Neural cell (in vitro differentiated cells): ENCODE measurements at regions not wholly inside any gene's neighbourhood (a gene's known extent, or its start where the extent isn't known, plus 50 kb on each side); places are given as distances from the start of the nearest gene placed in this dataset.

Experiments
- H2AFZ ChIP-seq: fragments of 200-600, 300-800 bp; sonication (generic), shearing (Covaris generic); 2 replicates; pipeline ENCODE4 v1.6.0; 2014; ENCODE audit warnings: low read depth, mild to moderate bottlenecking, antibody characterized with exemption, low read length, moderate library complexity
- H3F3A ChIP-seq: fragments of 200-600 bp; shearing (Covaris generic); 2 replicates; pipeline ENCODE4 v1.6.1; 2016; ENCODE audit warnings: mild to moderate bottlenecking, moderate library complexity, mixed read lengths, antibody characterized with exemption, low read length; ENCODE audit not compliant: insufficient read depth, poor library complexity, severe bottlenecking
- H3K27ac ChIP-seq: fragments of 200-600, 300-800 bp; sonication (generic), shearing (Covaris generic); 2 replicates; pipeline ENCODE4 v1.5.1; 2014; ENCODE audit warnings: mild to moderate bottlenecking, low read length, moderate library complexity
- H3K27me3 ChIP-seq: fragments of 300-800, 200-600 bp; sonication (generic), shearing (Covaris generic); 2 replicates; pipeline ENCODE4 v1.6.0; 2014; ENCODE audit warnings: mild to moderate bottlenecking, low read depth, low read length, moderate library complexity; ENCODE audit not compliant: insufficient read depth
- H3K36me3 ChIP-seq: fragments of 300-800, 200-600 bp; sonication (generic), shearing (Covaris generic); 2 replicates; pipeline ENCODE4 v1.5.1; 2014; ENCODE audit warnings: mild to moderate bottlenecking, antibody characterized with exemption, low read length, moderate library complexity; ENCODE audit not compliant: insufficient read depth
- H3K4me2 ChIP-seq: fragments of 300-800, 200-600 bp; sonication (generic), shearing (Covaris generic); 2 replicates; pipeline ENCODE4 v1.6.0; 2014; ENCODE audit warnings: mild to moderate bottlenecking, low read length
- H3K4me3 ChIP-seq: fragments of 300-800, 200-600 bp; sonication (generic), shearing (Covaris generic); 2 replicates; pipeline ENCODE4 v1.5.1; 2014; ENCODE audit warnings: mild to moderate bottlenecking, low read length, moderate library complexity
- H3K79me2 ChIP-seq: fragments of 200-600 bp; shearing (Covaris generic); replicated peaks from 2 replicates; pipeline ENCODE4 v1.6.0; 2014; ENCODE audit warnings: mild to moderate bottlenecking, low read length, moderate library complexity; ENCODE audit not compliant: insufficient read depth
- H3K9ac ChIP-seq: fragments of 300-800, 200-600 bp; sonication (generic), shearing (Covaris generic); 2 replicates; pipeline ENCODE4 v1.6.1; 2016; ENCODE audit warnings: mild to moderate bottlenecking, low read length, mixed read lengths
- H3K9me2 ChIP-seq: fragments of 200-600 bp; shearing (Covaris generic); 2 replicates; pipeline ENCODE4 v1.6.1; 2016; ENCODE audit warnings: mild to moderate bottlenecking, low read length, mixed read lengths; ENCODE audit not compliant: insufficient read depth
- H3K9me3 ChIP-seq: fragments of 200-600, 300-800 bp; sonication (generic), shearing (Covaris generic); 2 replicates; pipeline ENCODE4 v1.6.1; 2016; ENCODE audit warnings: mild to moderate bottlenecking, mixed run types, low read length, moderate library complexity, mixed read lengths
- H4K20me1 ChIP-seq: fragments of 200-600 bp; shearing (Covaris generic); 2 replicates; pipeline ENCODE4 v1.6.1; 2016; ENCODE audit warnings: mild to moderate bottlenecking, mixed run types; ENCODE audit not compliant: insufficient read depth
- EP300 ChIP-seq: fragments of 450-650 bp; conservative IDR thresholded peaks from 2 replicates; pipeline ENCODE4 v1.6.1; 2014; ENCODE audit warnings: antibody characterized with exemption, mild to moderate bottlenecking, moderate library complexity; ENCODE audit not compliant: poor library complexity, severe bottlenecking
- EZH2 ChIP-seq: fragments of 200-600, 300-800 bp; shearing (Covaris generic), sonication (generic); IDR thresholded peaks from 2 replicates; pipeline ENCODE4 v1.6.1; 2014; ENCODE audit warnings: antibody characterized with exemption, low read length, borderline replicate concordance, mild to moderate bottlenecking; ENCODE audit not compliant: insufficient read depth, poor library complexity, severe bottlenecking
- MXI1 ChIP-seq: fragments of 450-650 bp; conservative IDR thresholded peaks from 2 replicates; pipeline ENCODE4 v1.6.1; 2014; ENCODE audit warnings: antibody characterized with exemption, mild to moderate bottlenecking; ENCODE audit not compliant: poor library complexity, severe bottlenecking
- POLR2AphosphoS5 ChIP-seq: IDR thresholded peaks from 2 replicates; pipeline ENCODE4 v1.6.1; 2012
- RAD21 ChIP-seq: fragments of 450-650 bp; conservative IDR thresholded peaks from 2 replicates; pipeline ENCODE4 v1.6.1; 2014; ENCODE audit warnings: antibody characterized with exemption, mild to moderate bottlenecking, moderate library complexity
- SMC3 ChIP-seq: fragments of 450-650 bp; conservative IDR thresholded peaks from 2 replicates; pipeline ENCODE4 v1.6.1; 2014; ENCODE audit warnings: antibody characterized with exemption, mild to moderate bottlenecking, moderate library complexity; ENCODE audit not compliant: poor library complexity
- TAF1 ChIP-seq: IDR thresholded peaks from 2 replicates; pipeline ENCODE4 v1.6.1; 2012; ENCODE audit warnings: low read depth
- TF ChIP-seq, protein P1 (sequence below): fragments of 450-650 bp; IDR thresholded peaks from 2 replicates; pipeline ENCODE4 v1.5.1; 2014; ENCODE audit warnings: antibody characterized with exemption, mild to moderate bottlenecking, moderate library complexity; ENCODE audit not compliant: poor library complexity, severe bottlenecking
- TF ChIP-seq, protein P2 (sequence below): IDR thresholded peaks from 2 replicates; pipeline ENCODE4 v1.6.1; 2012; ENCODE audit warnings: borderline replicate concordance

DNA sequence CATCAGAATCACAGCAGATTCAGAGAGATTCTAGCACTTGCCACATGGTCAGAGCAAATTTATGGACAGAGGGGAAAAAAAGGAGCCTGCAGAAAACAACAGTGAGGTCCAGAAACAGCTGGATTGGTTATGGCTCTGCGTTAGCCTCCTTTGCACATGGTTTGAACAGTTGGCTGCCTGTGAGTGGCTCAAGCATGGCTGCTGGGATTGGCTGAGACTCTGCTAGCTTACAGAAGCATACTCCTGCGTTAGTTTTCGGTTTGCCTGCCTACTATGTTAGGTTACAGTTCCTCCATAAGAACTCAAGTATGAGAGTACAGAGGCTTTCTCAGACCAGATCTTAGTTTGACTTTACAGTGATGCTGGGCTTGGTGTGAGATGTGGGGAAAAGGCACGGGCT, 80.7 kb upstream of the WDR11 start:
- no peak overlapping the region for H3K9ac ChIP-seq
- H3K9me2 ChIP-seq = no peaks in the 10 kb centered on the region
- no peaks in the 10 kb centered on the region for H3F3A ChIP-seq
- no peak overlapping the region for H3K4me2 ChIP-seq
- H3K36me3 ChIP-seq = no peaks in the 10 kb centered on the region
- no peak overlapping the region for H2AFZ ChIP-seq
- TF ChIP-seq, protein P1, sequence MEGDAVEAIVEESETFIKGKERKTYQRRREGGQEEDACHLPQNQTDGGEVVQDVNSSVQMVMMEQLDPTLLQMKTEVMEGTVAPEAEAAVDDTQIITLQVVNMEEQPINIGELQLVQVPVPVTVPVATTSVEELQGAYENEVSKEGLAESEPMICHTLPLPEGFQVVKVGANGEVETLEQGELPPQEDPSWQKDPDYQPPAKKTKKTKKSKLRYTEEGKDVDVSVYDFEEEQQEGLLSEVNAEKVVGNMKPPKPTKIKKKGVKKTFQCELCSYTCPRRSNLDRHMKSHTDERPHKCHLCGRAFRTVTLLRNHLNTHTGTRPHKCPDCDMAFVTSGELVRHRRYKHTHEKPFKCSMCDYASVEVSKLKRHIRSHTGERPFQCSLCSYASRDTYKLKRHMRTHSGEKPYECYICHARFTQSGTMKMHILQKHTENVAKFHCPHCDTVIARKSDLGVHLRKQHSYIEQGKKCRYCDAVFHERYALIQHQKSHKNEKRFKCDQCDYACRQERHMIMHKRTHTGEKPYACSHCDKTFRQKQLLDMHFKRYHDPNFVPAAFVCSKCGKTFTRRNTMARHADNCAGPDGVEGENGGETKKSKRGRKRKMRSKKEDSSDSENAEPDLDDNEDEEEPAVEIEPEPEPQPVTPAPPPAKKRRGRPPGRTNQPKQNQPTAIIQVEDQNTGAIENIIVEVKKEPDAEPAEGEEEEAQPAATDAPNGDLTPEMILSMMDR = no peak
- H3K27ac ChIP-seq = no peak overlapping the region
- no peaks in the 10 kb centered on the region for H4K20me1 ChIP-seq
- H3K79me2 ChIP-seq = no peaks in the 10 kb centered on the region
- H3K27me3 ChIP-seq = no peaks in the 10 kb centered on the region
- no peaks in the 10 kb centered on the region for H3K9me3 ChIP-seq
- H3K4me3 ChIP-seq = no peak overlapping the region

DNA sequence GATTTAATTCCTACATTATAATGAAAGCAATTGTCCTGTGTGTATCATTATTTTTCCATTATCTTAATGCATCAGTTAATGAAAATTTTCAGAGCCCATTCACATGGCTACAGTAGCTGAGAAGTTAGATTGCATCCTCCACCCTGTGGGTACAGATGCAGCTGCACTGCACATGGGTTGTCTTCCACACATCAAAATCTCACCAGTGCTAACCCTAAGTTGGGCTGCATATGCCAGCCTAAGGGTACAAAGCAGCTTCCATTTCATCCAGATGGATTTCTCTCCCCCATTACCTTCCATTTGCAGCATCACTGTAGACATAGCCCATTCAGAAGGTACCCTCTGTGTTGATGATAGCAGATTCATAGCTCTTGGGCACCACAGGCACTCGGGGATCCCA, 74.7 kb upstream of the WDR11 start:
- TF ChIP-seq POLR2AphosphoS5 (no peak), SMC3 (no peak), EZH2 (no peak), TAF1 (no peak)
- TF ChIP-seq, protein P1 = no peak
- H3K27ac ChIP-seq = no peak overlapping the region
- H2AFZ ChIP-seq = no peak overlapping the region
- H3K79me2 ChIP-seq = no peaks in the 10 kb centered on the region
- H3K36me3 ChIP-seq = no peaks in the 10 kb centered on the region
- no peaks in the 10 kb centered on the region for H4K20me1 ChIP-seq
- no peaks in the 10 kb centered on the region for H3K27me3 ChIP-seq
- no peak overlapping the region for H3K4me2 ChIP-seq
- H3K9me2 ChIP-seq = no peaks in the 10 kb centered on the region
- H3K9me3 ChIP-seq = no peaks in the 10 kb centered on the region
- no peak overlapping the region for H3K4me3 ChIP-seq
- H3K9ac ChIP-seq = no peak overlapping the region
- H3F3A ChIP-seq = no peaks in the 10 kb centered on the region

DNA sequence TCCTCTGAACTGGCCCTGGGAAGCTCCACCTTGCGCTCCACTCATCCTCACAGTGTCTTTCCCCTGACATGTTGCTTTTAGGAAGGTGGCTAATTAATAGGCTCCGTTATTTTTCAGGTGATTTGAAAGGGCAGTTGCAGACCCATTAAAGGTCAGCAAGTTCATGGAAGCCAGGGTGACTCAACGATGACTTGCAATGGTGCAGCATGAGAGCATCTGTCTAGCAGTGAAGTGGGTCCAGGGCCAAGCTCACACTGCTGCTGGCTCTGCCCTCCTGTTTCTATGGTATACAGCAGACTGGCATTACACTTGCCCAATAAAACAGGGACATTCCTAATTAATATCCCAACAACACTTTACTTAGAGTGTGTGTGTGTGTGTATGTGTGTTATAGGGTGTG, 68.8 kb upstream of the WDR11 start:
- Histone ChIP-seq H3K27me3 (no peaks in the 10 kb centered on the region), H3K4me3 (no peak overlapping the region), H3K27ac (no peak overlapping the region), H4K20me1 (no peaks in the 10 kb centered on the region), H3K9me3 (no peaks in the 10 kb centered on the region), H3K79me2 (no peaks in the 10 kb centered on the region), H3K9me2 (no peaks in the 10 kb centered on the region), H2AFZ (no peak overlapping the region), H3F3A (no peaks in the 10 kb centered on the region), H3K9ac (no peak overlapping the region), H3K36me3 (no peaks in the 10 kb centered on the region), H3K4me2 (no peak overlapping the region)
- TF ChIP-seq, protein P1 = no peak
- TF ChIP-seq EP300 = no peak
- no peak for TF ChIP-seq EZH2
- TF ChIP-seq MXI1 = no peak
- TF ChIP-seq, protein P2, sequence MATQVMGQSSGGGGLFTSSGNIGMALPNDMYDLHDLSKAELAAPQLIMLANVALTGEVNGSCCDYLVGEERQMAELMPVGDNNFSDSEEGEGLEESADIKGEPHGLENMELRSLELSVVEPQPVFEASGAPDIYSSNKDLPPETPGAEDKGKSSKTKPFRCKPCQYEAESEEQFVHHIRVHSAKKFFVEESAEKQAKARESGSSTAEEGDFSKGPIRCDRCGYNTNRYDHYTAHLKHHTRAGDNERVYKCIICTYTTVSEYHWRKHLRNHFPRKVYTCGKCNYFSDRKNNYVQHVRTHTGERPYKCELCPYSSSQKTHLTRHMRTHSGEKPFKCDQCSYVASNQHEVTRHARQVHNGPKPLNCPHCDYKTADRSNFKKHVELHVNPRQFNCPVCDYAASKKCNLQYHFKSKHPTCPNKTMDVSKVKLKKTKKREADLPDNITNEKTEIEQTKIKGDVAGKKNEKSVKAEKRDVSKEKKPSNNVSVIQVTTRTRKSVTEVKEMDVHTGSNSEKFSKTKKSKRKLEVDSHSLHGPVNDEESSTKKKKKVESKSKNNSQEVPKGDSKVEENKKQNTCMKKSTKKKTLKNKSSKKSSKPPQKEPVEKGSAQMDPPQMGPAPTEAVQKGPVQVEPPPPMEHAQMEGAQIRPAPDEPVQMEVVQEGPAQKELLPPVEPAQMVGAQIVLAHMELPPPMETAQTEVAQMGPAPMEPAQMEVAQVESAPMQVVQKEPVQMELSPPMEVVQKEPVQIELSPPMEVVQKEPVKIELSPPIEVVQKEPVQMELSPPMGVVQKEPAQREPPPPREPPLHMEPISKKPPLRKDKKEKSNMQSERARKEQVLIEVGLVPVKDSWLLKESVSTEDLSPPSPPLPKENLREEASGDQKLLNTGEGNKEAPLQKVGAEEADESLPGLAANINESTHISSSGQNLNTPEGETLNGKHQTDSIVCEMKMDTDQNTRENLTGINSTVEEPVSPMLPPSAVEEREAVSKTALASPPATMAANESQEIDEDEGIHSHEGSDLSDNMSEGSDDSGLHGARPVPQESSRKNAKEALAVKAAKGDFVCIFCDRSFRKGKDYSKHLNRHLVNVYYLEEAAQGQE = no peak
- no peak for TF ChIP-seq RAD21
- no peak for TF ChIP-seq TAF1
- TF ChIP-seq POLR2AphosphoS5 = no peak
- no peak for TF ChIP-seq SMC3
